ENCODE measurements at regions not wholly inside any gene's neighbourhood (a gene's known extent, or its start where the extent isn't known, plus 50 kb on each side); places are given as distances from the start of the nearest gene placed in this dataset.

GRCh38 chr2:16204886-16205620 is 264.7 kb downstream of the MYCN start:
- Histone ChIP-seq H3K4me3 (ENCODE audit: low read length, poor library complexity, severe bottlenecking) (no peak overlapping the region), H3K9ac (ENCODE audit: low read depth, low read length, poor library complexity, severe bottlenecking) (no peak overlapping the region), H2AFZ (ENCODE audit: low read length) (no peak overlapping the region), H3K27me3 (ENCODE audit: insufficient read depth, low read length, poor library complexity, severe bottlenecking) (no peaks in the 10 kb centered on the region), H3K4me1 (ENCODE audit: insufficient read depth, low read length, poor library complexity, severe bottlenecking) (no peaks in the 10 kb centered on the region), H4K20me1 (ENCODE audit: insufficient read depth, low read length, poor library complexity, severe bottlenecking) (no peaks in the 10 kb centered on the region), H3F3A (ENCODE audit: low read depth) (no peaks in the 10 kb centered on the region), H3K36me3 (ENCODE audit: insufficient read depth, low read length) (no peaks in the 10 kb centered on the region), H3K9me2 (replicated peaks; ENCODE audit: low read depth, low read length) (no peaks in the 10 kb centered on the region), H3K79me2 (ENCODE audit: insufficient read depth, low read length) (no peaks in the 10 kb centered on the region), H3K4me2 (ENCODE audit: low read depth, low read length, poor library complexity, severe bottlenecking) (no peak overlapping the region), H3K9me3 (ENCODE audit: insufficient read depth, low read depth, low read length) (peaks cover 3% of the 10 kb centered on the region; the same call in 1 of the 2 replicates)
- TF ChIP-seq CTCF (conservative IDR thresholded peaks at IDR 0.05; ENCODE audit: low read length) (no peak), EZH2phosphoT487 (IDR thresholded peaks at IDR 0.05; ENCODE audit: borderline replicate concordance) (no peak)

DNA sequence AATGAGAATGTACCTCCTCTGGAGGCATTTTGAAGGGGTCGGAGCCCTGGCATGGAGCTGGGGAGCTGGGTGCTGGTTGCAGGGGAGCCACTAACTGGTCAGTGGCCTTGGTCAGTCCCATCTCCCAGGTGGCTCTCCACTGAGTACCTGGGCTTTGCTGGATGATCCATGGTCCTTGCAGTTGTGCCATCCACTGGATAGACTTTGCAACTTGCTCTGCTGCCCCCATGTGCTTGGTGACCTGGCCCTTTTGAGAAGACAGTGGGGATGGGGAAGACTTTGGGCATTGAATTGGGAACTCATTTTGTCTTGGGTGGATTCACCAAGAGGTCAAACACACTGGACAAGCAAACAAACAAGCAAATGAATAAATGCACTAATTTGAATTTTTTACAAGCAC is 263.9 kb downstream of the MYCN start:
- no peak for TF ChIP-seq CTCF (conservative IDR thresholded peaks at IDR 0.05; ENCODE audit: low read length)
- no peak for TF ChIP-seq EZH2phosphoT487 (IDR thresholded peaks at IDR 0.05; ENCODE audit: borderline replicate concordance)
- H3F3A ChIP-seq (ENCODE audit: low read depth), result no peaks in the 10 kb centered on the region
- H3K4me3 ChIP-seq (ENCODE audit: low read length, poor library complexity, severe bottlenecking), result no peak overlapping the region
- no peaks in the 10 kb centered on the region for H3K4me1 ChIP-seq (ENCODE audit: insufficient read depth, low read length, poor library complexity, severe bottlenecking)
- H2AFZ ChIP-seq (ENCODE audit: low read length), result no peak overlapping the region
- H4K20me1 ChIP-seq (ENCODE audit: insufficient read depth, low read length, poor library complexity, severe bottlenecking), result no peaks in the 10 kb centered on the region
- no peak overlapping the region for H3K4me2 ChIP-seq (ENCODE audit: low read depth, low read length, poor library complexity, severe bottlenecking)
- H3K9me3 ChIP-seq (ENCODE audit: insufficient read depth, low read depth, low read length), result peaks cover 3% of the 10 kb centered on the region; the same call in 1 of the 2 replicates
- H3K9ac ChIP-seq (ENCODE audit: low read depth, low read length, poor library complexity, severe bottlenecking), result no peak overlapping the region
- H3K27me3 ChIP-seq (ENCODE audit: insufficient read depth, low read length, poor library complexity, severe bottlenecking), result no peaks in the 10 kb centered on the region
- no peaks in the 10 kb centered on the region for H3K36me3 ChIP-seq (ENCODE audit: insufficient read depth, low read length)
- no peaks in the 10 kb centered on the region for H3K79me2 ChIP-seq (ENCODE audit: insufficient read depth, low read length)
- H3K9me2 ChIP-seq (replicated peaks; ENCODE audit: low read depth, low read length), result no peaks in the 10 kb centered on the region

GRCh38 chr2:16203691-16204090 is 263.3 kb downstream of the MYCN start:
- no peaks in the 10 kb centered on the region for H3K4me1 ChIP-seq (ENCODE audit: insufficient read depth, low read length, poor library complexity, severe bottlenecking)
- H3K4me2 ChIP-seq (ENCODE audit: low read depth, low read length, poor library complexity, severe bottlenecking), result no peak overlapping the region
- H3K36me3 ChIP-seq (ENCODE audit: insufficient read depth, low read length), result no peaks in the 10 kb centered on the region
- TF ChIP-seq CTCF (conservative IDR thresholded peaks at IDR 0.05; ENCODE audit: low read length) (no peak), EZH2phosphoT487 (IDR thresholded peaks at IDR 0.05; ENCODE audit: borderline replicate concordance) (no peak)
- H3F3A ChIP-seq (ENCODE audit: low read depth), result no peaks in the 10 kb centered on the region
- no peak overlapping the region for H3K9ac ChIP-seq (ENCODE audit: low read depth, low read length, poor library complexity, severe bottlenecking)
- no peaks in the 10 kb centered on the region for H4K20me1 ChIP-seq (ENCODE audit: insufficient read depth, low read length, poor library complexity, severe bottlenecking)
- H3K79me2 ChIP-seq (ENCODE audit: insufficient read depth, low read length), result no peaks in the 10 kb centered on the region
- no peak overlapping the region for H3K4me3 ChIP-seq (ENCODE audit: low read length, poor library complexity, severe bottlenecking)
- no peaks in the 10 kb centered on the region for H3K9me2 ChIP-seq (replicated peaks; ENCODE audit: low read depth, low read length)
- peaks cover 3% of the 10 kb centered on the region; the same call in 1 of the 2 replicates for H3K9me3 ChIP-seq (ENCODE audit: insufficient read depth, low read depth, low read length)
- no peaks in the 10 kb centered on the region for H3K27me3 ChIP-seq (ENCODE audit: insufficient read depth, low read length, poor library complexity, severe bottlenecking)
- no peak overlapping the region for H2AFZ ChIP-seq (ENCODE audit: low read length)
